Tibial nerve (tissue), 4 donors: ENCODE measurements at regions not wholly inside any gene's neighbourhood (a gene's known extent, or its start where the extent isn't known, plus 50 kb on each side); places are given as distances from the start of the nearest gene placed in this dataset.

ENCODE experiments used
- DNase-seq, 2 donors: peaks; one replicate each; pipeline ENCODE4 v3.0.0-alpha.2; 2019; ENCODE audit warnings: low spot score in 2 of 2
- H3K27ac ChIP-seq, 4 donors: fragments of 200-600 bp; sonication (generic) in 3 of 4; one replicate each; pipeline ENCODE4 v1.5.1; 2017 to 2019; ENCODE audit warnings: mild to moderate bottlenecking in 1 of 4
- H3K27me3 ChIP-seq, 2 donors: fragments of 200-600 bp; sonication (generic) in 1 of 2; one replicate each; pipeline versions ENCODE4 v1.5.1 to v1.6.0; 2017 to 2019
- H3K36me3 ChIP-seq, 3 donors: fragments of 200-600 bp; sonication (generic); one replicate each; pipeline ENCODE4 v1.5.1; 2018 to 2019
- H3K4me1 ChIP-seq, 4 donors: fragments of 200-600 bp; sonication (generic) in 3 of 4; one replicate each; pipeline ENCODE4 v1.5.1; 2017 to 2019
- H3K4me3 ChIP-seq, 4 donors: fragments of 200-600 bp; sonication (generic) in 3 of 4; one replicate each; pipeline ENCODE4 v1.5.1; 2017 to 2019; ENCODE audit warnings: mild to moderate bottlenecking in 1 of 4, moderate library complexity in 1 of 4
- H3K9me3 ChIP-seq, 4 donors: fragments of 200-600 bp; sonication (generic) in 3 of 4; one replicate each; pipeline ENCODE4 v1.5.1; 2017 to 2019
- CTCF ChIP-seq, 5 experiments: fragments of 200-600 bp in 3 of 5; fragments of 450-650 bp in 2 of 5; sonication (generic) in 3 of 5; IDR thresholded peaks; one replicate each; pipeline ENCODE4 v1.5.1; 2016 to 2019; ENCODE audit warnings: antibody characterized with exemption in 5 of 5, mild to moderate bottlenecking in 3 of 5, moderate library complexity in 2 of 5
- EP300 ChIP-seq, 2 donors: sonication (generic); formaldehyde crosslinking; IDR thresholded peaks; one replicate each; pipeline ENCODE4 v1.6.1; 2017; ENCODE audit warnings: antibody characterized with exemption in 2 of 2, mild to moderate bottlenecking in 1 of 2
- POLR2A ChIP-seq, 2 donors: fragments of 450-650 bp; IDR thresholded peaks; one replicate each; pipeline ENCODE4 v1.6.1; 2017; ENCODE audit warnings: antibody characterized with exemption in 2 of 2, mild to moderate bottlenecking in 2 of 2, moderate library complexity in 2 of 2
- WGBS, 2 donors: methylation state at CpG; one replicate each; pipeline ENCODE4 v1.1.5; 2018; 5-methylcytosine and 5-hydroxymethylcytosine counted together

GRCh38 chr12:13843841-13844240, 137.6 kb downstream of the GRIN2B start:
- Histone ChIP-seq H3K9me3 (no peaks in the 10 kb centered on the region), H3K27ac (no peak overlapping the region), H3K4me3 (no peak overlapping the region), H3K36me3 (no peaks in the 10 kb centered on the region), H3K4me1 (no peaks in the 10 kb centered on the region), H3K27me3 (no peaks in the 10 kb centered on the region)
- DNase-seq = no peak
- 78 to 80% methylated on average over 1 of the region's 1 CpG for WGBS, 2 donors
- TF ChIP-seq POLR2A (IDR thresholded peaks at IDR 0.05) (no peak), EP300 (IDR thresholded peaks at IDR 0.05) (no peak), CTCF (IDR thresholded peaks at IDR 0.05) (no peak)

GRCh38 chr12:13841358-13841757, 140.0 kb downstream of the GRIN2B start:
- no peak for DNase-seq
- no peaks in the 10 kb centered on the region for H3K4me1 ChIP-seq
- no peaks in the 10 kb centered on the region for H3K27me3 ChIP-seq
- no peak overlapping the region for H3K4me3 ChIP-seq
- no peak for TF ChIP-seq CTCF (IDR thresholded peaks at IDR 0.05)
- no peak for TF ChIP-seq EP300 (IDR thresholded peaks at IDR 0.05)
- TF ChIP-seq POLR2A (IDR thresholded peaks at IDR 0.05) = no peak
- H3K27ac ChIP-seq = no peak overlapping the region
- no peaks in the 10 kb centered on the region for H3K36me3 ChIP-seq
- H3K9me3 ChIP-seq = no peaks in the 10 kb centered on the region
- WGBS, 2 donors = 87 to 94% methylated on average over 7 of the region's 7 CpGs

- WGBS, 2 donors = 72 to 75% methylated on average over 11 of the region's 11 CpGs
- Histone ChIP-seq H3K27me3 (no peaks in the 10 kb centered on the region), H3K4me1 (no peaks in the 10 kb centered on the region), H3K4me3 (no peak overlapping the region), H3K9me3 (no peaks in the 10 kb centered on the region), H3K27ac (no peak overlapping the region), H3K36me3 (no peaks in the 10 kb centered on the region)
- DNase-seq = no peak
- no peak for TF ChIP-seq EP300 (IDR thresholded peaks at IDR 0.05)
- no peak for TF ChIP-seq CTCF (IDR thresholded peaks at IDR 0.05)
- no peak for TF ChIP-seq POLR2A (IDR thresholded peaks at IDR 0.05)
Observed at GRCh38 chr12:13839365-13840336, 141.8 kb downstream of the GRIN2B start.

GRCh38 chr12:13836099-13836498, 145.3 kb downstream of the GRIN2B start:
- TF ChIP-seq CTCF (IDR thresholded peaks at IDR 0.05) (no peak), EP300 (IDR thresholded peaks at IDR 0.05) (no peak), POLR2A (IDR thresholded peaks at IDR 0.05) (no peak)
- no peaks in the 10 kb centered on the region for H3K27me3 ChIP-seq
- no peaks in the 10 kb centered on the region for H3K36me3 ChIP-seq
- no peaks in the 10 kb centered on the region for H3K4me1 ChIP-seq
- 76 to 82% methylated on average over 3 of the region's 3 CpGs for WGBS, 2 donors
- no peak overlapping the region for H3K4me3 ChIP-seq
- no peak for DNase-seq
- H3K27ac ChIP-seq = no peak overlapping the region
- H3K9me3 ChIP-seq = no peaks in the 10 kb centered on the region

- TF ChIP-seq POLR2A (IDR thresholded peaks at IDR 0.05) = no peak
- no peak for TF ChIP-seq EP300 (IDR thresholded peaks at IDR 0.05)
- no peak for TF ChIP-seq CTCF (IDR thresholded peaks at IDR 0.05)
- DNase-seq = no peak
- H3K27me3 ChIP-seq = no peaks in the 10 kb centered on the region
- H3K4me3 ChIP-seq = no peak overlapping the region
- no peaks in the 10 kb centered on the region for H3K9me3 ChIP-seq
- WGBS, 2 donors = 84 to 87% methylated on average over 1 of the region's 1 CpG
- H3K4me1 ChIP-seq = no peaks in the 10 kb centered on the region
- H3K27ac ChIP-seq = no peak overlapping the region
- H3K36me3 ChIP-seq = no peaks in the 10 kb centered on the region
Observed at GRCh38 chr12:13835652-13836051, 145.8 kb downstream of the GRIN2B start.
